ENCODE measurements at regions not wholly inside any gene's neighbourhood (a gene's known extent, or its start where the extent isn't known, plus 50 kb on each side); places are given as distances from the start of the nearest gene placed in this dataset.

DNA sequence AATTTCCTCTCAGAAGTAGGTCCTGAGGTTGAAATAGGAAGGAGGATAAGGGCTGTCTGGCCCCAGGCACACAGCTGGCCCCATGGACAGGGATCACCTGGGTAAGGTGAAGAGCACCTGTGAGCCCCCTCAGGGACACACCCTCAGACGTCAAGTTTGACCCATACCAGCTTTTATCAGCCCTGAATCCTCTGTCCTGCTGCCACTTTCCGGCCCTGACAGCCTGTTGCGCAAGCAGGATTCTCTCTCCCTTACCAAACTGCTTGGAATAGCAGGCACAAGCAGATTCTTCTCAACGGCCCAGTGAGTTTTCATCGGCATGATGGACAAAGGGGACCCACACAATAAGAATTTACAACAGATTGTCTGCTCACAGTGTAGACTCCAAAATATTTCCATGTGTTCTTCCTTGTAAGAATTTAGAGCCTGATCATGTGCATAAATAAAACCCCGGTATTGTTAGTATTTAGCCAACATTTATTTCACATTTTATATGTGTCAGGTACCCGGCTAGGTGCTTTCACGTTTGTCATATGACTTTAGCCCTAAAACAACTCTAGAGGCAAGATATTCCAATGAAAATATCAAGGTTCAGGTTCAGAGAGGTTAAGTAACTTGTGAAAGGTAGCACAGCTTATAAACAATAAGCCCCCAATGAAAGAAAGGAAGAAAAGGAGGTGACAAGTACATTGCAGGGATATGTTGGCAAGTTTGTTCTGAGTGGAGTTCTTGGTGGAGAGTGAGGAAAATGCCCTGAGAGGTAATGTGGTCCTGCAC, 107.2 kb upstream of the KIT start:
- TF ChIP-seq SIN3A (IDR thresholded peaks at IDR 0.05; ENCODE audit: borderline replicate concordance, low read depth, low read length) (no peak), EP300 (IDR thresholded peaks at IDR 0.05; ENCODE audit: borderline replicate concordance in 1 of 2, low read depth in 1 of 2, low read length in 1 of 2) (no peak), NFIC (IDR thresholded peaks at IDR 0.05; ENCODE audit: borderline replicate concordance) (no peak)
- TF ChIP-seq, protein P1, sequence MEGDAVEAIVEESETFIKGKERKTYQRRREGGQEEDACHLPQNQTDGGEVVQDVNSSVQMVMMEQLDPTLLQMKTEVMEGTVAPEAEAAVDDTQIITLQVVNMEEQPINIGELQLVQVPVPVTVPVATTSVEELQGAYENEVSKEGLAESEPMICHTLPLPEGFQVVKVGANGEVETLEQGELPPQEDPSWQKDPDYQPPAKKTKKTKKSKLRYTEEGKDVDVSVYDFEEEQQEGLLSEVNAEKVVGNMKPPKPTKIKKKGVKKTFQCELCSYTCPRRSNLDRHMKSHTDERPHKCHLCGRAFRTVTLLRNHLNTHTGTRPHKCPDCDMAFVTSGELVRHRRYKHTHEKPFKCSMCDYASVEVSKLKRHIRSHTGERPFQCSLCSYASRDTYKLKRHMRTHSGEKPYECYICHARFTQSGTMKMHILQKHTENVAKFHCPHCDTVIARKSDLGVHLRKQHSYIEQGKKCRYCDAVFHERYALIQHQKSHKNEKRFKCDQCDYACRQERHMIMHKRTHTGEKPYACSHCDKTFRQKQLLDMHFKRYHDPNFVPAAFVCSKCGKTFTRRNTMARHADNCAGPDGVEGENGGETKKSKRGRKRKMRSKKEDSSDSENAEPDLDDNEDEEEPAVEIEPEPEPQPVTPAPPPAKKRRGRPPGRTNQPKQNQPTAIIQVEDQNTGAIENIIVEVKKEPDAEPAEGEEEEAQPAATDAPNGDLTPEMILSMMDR (IDR thresholded peaks at IDR 0.05), result no peak
